WTC11 (cell line): ENCODE measurements at regions not wholly inside any gene's neighbourhood (a gene's known extent, or its start where the extent isn't known, plus 50 kb on each side); places are given as distances from the start of the nearest gene placed in this dataset.

Source experiments
- FOXJ3 ChIP-seq: sonication (generic); formaldehyde crosslinking; IDR thresholded peaks from 2 replicates; pipeline ENCODE4 v1.9.0; 2021; ENCODE audit warnings: missing genetic modification reagents, mild to moderate bottlenecking, borderline replicate concordance
- SP1 ChIP-seq: sonication (generic); formaldehyde crosslinking; conservative IDR thresholded peaks from 2 replicates; pipeline ENCODE4 v1.8.1; 2022; ENCODE audit warnings: missing genetic modification reagents
- TF ChIP-seq, protein P1 (sequence below): fragments of 200-600 bp; IDR thresholded peaks from 2 replicates; pipeline ENCODE4 v1.8.0; 2022; ENCODE audit warnings: antibody characterized with exemption
- TF ChIP-seq, protein P2 (sequence below): sonication (generic); formaldehyde crosslinking; IDR thresholded peaks from 2 replicates; pipeline ENCODE4 v1.8.0; 2022; ENCODE audit warnings: mild to moderate bottlenecking, missing genetic modification reagents
- TF ChIP-seq, protein P3 (sequence below): sonication (generic); formaldehyde crosslinking; IDR thresholded peaks from 2 replicates; pipeline ENCODE4 v1.8.0; 2023; ENCODE audit warnings: missing genetic modification reagents, mild to moderate bottlenecking, borderline replicate concordance

DNA sequence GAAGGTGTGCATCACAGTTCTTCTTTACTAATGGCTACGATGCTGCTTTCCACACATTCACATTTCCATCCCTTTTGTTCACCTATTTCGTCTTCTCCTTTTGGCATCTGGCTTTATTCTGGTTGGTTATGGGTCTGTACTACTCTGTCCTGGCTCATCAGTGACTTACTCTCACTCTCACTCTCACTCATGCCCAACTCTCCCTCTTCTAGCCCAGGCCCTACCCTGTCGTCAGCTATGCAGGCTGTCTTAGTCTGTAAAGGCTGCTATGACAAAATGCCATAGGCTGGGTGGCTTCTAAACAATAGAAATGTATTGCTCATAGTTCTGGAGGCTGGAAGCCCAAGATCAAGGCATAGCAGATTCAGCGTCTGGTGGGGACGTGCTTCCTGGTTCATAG, 105.6 kb upstream of the PUDP start:
- TF ChIP-seq, protein P1, sequence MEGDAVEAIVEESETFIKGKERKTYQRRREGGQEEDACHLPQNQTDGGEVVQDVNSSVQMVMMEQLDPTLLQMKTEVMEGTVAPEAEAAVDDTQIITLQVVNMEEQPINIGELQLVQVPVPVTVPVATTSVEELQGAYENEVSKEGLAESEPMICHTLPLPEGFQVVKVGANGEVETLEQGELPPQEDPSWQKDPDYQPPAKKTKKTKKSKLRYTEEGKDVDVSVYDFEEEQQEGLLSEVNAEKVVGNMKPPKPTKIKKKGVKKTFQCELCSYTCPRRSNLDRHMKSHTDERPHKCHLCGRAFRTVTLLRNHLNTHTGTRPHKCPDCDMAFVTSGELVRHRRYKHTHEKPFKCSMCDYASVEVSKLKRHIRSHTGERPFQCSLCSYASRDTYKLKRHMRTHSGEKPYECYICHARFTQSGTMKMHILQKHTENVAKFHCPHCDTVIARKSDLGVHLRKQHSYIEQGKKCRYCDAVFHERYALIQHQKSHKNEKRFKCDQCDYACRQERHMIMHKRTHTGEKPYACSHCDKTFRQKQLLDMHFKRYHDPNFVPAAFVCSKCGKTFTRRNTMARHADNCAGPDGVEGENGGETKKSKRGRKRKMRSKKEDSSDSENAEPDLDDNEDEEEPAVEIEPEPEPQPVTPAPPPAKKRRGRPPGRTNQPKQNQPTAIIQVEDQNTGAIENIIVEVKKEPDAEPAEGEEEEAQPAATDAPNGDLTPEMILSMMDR, result no peak
- TF ChIP-seq, protein P2, sequence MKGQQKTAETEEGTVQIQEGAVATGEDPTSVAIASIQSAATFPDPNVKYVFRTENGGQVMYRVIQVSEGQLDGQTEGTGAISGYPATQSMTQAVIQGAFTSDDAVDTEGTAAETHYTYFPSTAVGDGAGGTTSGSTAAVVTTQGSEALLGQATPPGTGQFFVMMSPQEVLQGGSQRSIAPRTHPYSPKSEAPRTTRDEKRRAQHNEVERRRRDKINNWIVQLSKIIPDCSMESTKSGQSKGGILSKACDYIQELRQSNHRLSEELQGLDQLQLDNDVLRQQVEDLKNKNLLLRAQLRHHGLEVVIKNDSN (CRISPR knock-in tag), result no peak
- TF ChIP-seq SP1 (CRISPR knock-in tag), result no peak
- TF ChIP-seq, protein P3, sequence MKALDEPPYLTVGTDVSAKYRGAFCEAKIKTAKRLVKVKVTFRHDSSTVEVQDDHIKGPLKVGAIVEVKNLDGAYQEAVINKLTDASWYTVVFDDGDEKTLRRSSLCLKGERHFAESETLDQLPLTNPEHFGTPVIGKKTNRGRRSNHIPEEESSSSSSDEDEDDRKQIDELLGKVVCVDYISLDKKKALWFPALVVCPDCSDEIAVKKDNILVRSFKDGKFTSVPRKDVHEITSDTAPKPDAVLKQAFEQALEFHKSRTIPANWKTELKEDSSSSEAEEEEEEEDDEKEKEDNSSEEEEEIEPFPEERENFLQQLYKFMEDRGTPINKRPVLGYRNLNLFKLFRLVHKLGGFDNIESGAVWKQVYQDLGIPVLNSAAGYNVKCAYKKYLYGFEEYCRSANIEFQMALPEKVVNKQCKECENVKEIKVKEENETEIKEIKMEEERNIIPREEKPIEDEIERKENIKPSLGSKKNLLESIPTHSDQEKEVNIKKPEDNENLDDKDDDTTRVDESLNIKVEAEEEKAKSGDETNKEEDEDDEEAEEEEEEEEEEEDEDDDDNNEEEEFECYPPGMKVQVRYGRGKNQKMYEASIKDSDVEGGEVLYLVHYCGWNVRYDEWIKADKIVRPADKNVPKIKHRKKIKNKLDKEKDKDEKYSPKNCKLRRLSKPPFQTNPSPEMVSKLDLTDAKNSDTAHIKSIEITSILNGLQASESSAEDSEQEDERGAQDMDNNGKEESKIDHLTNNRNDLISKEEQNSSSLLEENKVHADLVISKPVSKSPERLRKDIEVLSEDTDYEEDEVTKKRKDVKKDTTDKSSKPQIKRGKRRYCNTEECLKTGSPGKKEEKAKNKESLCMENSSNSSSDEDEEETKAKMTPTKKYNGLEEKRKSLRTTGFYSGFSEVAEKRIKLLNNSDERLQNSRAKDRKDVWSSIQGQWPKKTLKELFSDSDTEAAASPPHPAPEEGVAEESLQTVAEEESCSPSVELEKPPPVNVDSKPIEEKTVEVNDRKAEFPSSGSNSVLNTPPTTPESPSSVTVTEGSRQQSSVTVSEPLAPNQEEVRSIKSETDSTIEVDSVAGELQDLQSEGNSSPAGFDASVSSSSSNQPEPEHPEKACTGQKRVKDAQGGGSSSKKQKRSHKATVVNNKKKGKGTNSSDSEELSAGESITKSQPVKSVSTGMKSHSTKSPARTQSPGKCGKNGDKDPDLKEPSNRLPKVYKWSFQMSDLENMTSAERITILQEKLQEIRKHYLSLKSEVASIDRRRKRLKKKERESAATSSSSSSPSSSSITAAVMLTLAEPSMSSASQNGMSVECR, result no peak
- no peak for TF ChIP-seq FOXJ3 (CRISPR knock-in tag)
